SU-DHL-6 (cell line): ENCODE measurements at regions not wholly inside any gene's neighbourhood (a gene's known extent, or its start where the extent isn't known, plus 50 kb on each side); places are given as distances from the start of the nearest gene placed in this dataset.

Experiments used
- H2AFZ ChIP-seq: fragments of 200-600 bp; sonication (generic); 2 replicates; pipeline ENCODE4 v1.6.1; 2014; ENCODE audit warnings: low read depth, mild to moderate bottlenecking, moderate library complexity, mixed read lengths, antibody characterized with exemption, low read length; ENCODE audit not compliant: severe bottlenecking
- H3F3A ChIP-seq: fragments of 200-600 bp; shearing (Covaris generic); 2 replicates; pipeline ENCODE4 v1.6.0; 2016; ENCODE audit warnings: antibody characterized with exemption, mild to moderate bottlenecking; ENCODE audit not compliant: insufficient read depth
- H3K27ac ChIP-seq: fragments of 200-600 bp; sonication (generic); 2 replicates; pipeline ENCODE4 v1.5.1; 2016; ENCODE audit warnings: low read depth, mild to moderate bottlenecking, low read length, moderate library complexity, mixed read lengths
- H3K27me3 ChIP-seq: fragments of 200-600 bp; sonication (generic), shearing (Covaris generic); 2 replicates; pipeline ENCODE4 v1.6.0; 2014; ENCODE audit warnings: mild to moderate bottlenecking, low read length
- H3K36me3 ChIP-seq: fragments of 200-600 bp; sonication (generic); 2 replicates; pipeline ENCODE4 v1.6.1; 2014; ENCODE audit warnings: mild to moderate bottlenecking, low read length, mixed read lengths
- H3K4me2 ChIP-seq: fragments of 300-600, 200-600 bp; shearing (Covaris generic), sonication (generic); 2 replicates; pipeline ENCODE4 v1.6.0; 2014; ENCODE audit warnings: low read length, low read depth, mild to moderate bottlenecking; ENCODE audit not compliant: poor library complexity, severe bottlenecking
- H3K4me3 ChIP-seq: fragments of 200-600 bp; sonication (generic); 2 replicates; pipeline ENCODE4 v1.5.1; 2014; ENCODE audit warnings: antibody characterized with exemption, low read length, mild to moderate bottlenecking, mixed read lengths; ENCODE audit not compliant: insufficient read depth, poor library complexity, severe bottlenecking
- H3K79me2 ChIP-seq: fragments of 200-600 bp; sonication (generic); 2 replicates; pipeline ENCODE4 v1.6.1; 2014; ENCODE audit warnings: mild to moderate bottlenecking, low read length, moderate library complexity; ENCODE audit not compliant: insufficient read depth
- H3K9ac ChIP-seq: fragments of 200-600 bp; sonication (generic); 2 replicates; pipeline ENCODE4 v1.7.0; 2014; ENCODE audit warnings: mild to moderate bottlenecking, low read length
- H3K9me2 ChIP-seq: fragments of 200-600 bp; sonication (generic); replicated peaks from 2 replicates; pipeline ENCODE4 v1.6.1; 2014; ENCODE audit warnings: low read length; ENCODE audit not compliant: insufficient read depth
- H3K9me3 ChIP-seq: fragments of 200-600 bp; sonication (generic); 2 replicates; pipeline ENCODE4 v1.6.1; 2014; ENCODE audit warnings: low read length, mixed read lengths; ENCODE audit not compliant: insufficient read depth
- H4K20me1 ChIP-seq: fragments of 200-600 bp; sonication (generic); 2 replicates; pipeline ENCODE4 v1.6.1; 2014; ENCODE audit warnings: low read depth, mild to moderate bottlenecking, antibody characterized with exemption, low read length, moderate library complexity, mixed read lengths
- CTCF ChIP-seq: fragments of 200-600 bp; sonication (generic); IDR thresholded peaks from one replicate; pipeline ENCODE4 v1.5.1; 2017; ENCODE audit warnings: antibody characterized with exemption, mild to moderate bottlenecking, low read length, moderate library complexity; ENCODE audit not compliant: insufficient read depth, poor library complexity, severe bottlenecking
- EZH2phosphoT487 ChIP-seq: fragments of 200-600 bp; sonication (generic), shearing (Covaris generic); conservative IDR thresholded peaks from 2 replicates; pipeline ENCODE4 v1.6.1; 2018; ENCODE audit warnings: mild to moderate bottlenecking, antibody characterized with exemption, low read length, moderate library complexity, mixed read lengths

- H3K9me3 ChIP-seq = no peaks in the 10 kb centered on the region
- H3K4me2 ChIP-seq = no peak overlapping the region
Observed at GRCh38 chr7:81584667-81585066, 185.2 kb downstream of the HGF start.

GRCh38 chr7:81583882-81584533 is 185.8 kb downstream of the HGF start:
- Histone ChIP-seq H2AFZ (no peak overlapping the region), H3K36me3 (no peaks in the 10 kb centered on the region), H3K27ac (no peak overlapping the region)

More at GRCh38 chr7:81584667-81585066, 185.2 kb downstream of the HGF start:
- no peaks in the 10 kb centered on the region for H3K36me3 ChIP-seq
- H3K79me2 ChIP-seq = no peaks in the 10 kb centered on the region
- H4K20me1 ChIP-seq = no peaks in the 10 kb centered on the region; the same call in 1 of the 2 replicates
- no peak overlapping the region for H3K4me3 ChIP-seq
- H3K9me2 ChIP-seq = no peaks in the 10 kb centered on the region
- H3F3A ChIP-seq = no peaks in the 10 kb centered on the region
- H2AFZ ChIP-seq = no peak overlapping the region
- H3K9ac ChIP-seq = no peak overlapping the region
- H3K27me3 ChIP-seq = no peaks in the 10 kb centered on the region
- TF ChIP-seq CTCF = no peak
- TF ChIP-seq EZH2phosphoT487 = no peak
- H3K27ac ChIP-seq = no peak overlapping the region

GRCh38 chr7:81583090-81583489 is 186.8 kb downstream of the HGF start:
- Histone ChIP-seq H3K4me3 (no peak overlapping the region), H3K79me2 (no peaks in the 10 kb centered on the region), H3K9ac (no peak overlapping the region), H3K27me3 (no peaks in the 10 kb centered on the region), H3K4me2 (no peak overlapping the region), H3K9me2 (no peaks in the 10 kb centered on the region), H3K9me3 (no peaks in the 10 kb centered on the region), H3F3A (no peaks in the 10 kb centered on the region), H3K27ac (no peak overlapping the region), H2AFZ (peak overlapping the region; percentile 56), H3K36me3 (no peaks in the 10 kb centered on the region), H4K20me1 (no peaks in the 10 kb centered on the region; the same call in 1 of the 2 replicates)
- no peak for TF ChIP-seq EZH2phosphoT487
- TF ChIP-seq CTCF = no peak

More at GRCh38 chr7:81583882-81584533, 185.8 kb downstream of the HGF start:
- Histone ChIP-seq H3K79me2 (no peaks in the 10 kb centered on the region), H3F3A (no peaks in the 10 kb centered on the region), H3K4me3 (no peak overlapping the region), H3K27me3 (no peaks in the 10 kb centered on the region), H3K9me3 (no peaks in the 10 kb centered on the region), H4K20me1 (no peaks in the 10 kb centered on the region; the same call in 1 of the 2 replicates), H3K9ac (no peak overlapping the region), H3K9me2 (no peaks in the 10 kb centered on the region), H3K4me2 (no peak overlapping the region)
- TF ChIP-seq EZH2phosphoT487 = no peak
- no peak for TF ChIP-seq CTCF
